ENCODE measurements at regions not wholly inside any gene's neighbourhood (a gene's known extent, or its start where the extent isn't known, plus 50 kb on each side); places are given as distances from the start of the nearest gene placed in this dataset.

DNA sequence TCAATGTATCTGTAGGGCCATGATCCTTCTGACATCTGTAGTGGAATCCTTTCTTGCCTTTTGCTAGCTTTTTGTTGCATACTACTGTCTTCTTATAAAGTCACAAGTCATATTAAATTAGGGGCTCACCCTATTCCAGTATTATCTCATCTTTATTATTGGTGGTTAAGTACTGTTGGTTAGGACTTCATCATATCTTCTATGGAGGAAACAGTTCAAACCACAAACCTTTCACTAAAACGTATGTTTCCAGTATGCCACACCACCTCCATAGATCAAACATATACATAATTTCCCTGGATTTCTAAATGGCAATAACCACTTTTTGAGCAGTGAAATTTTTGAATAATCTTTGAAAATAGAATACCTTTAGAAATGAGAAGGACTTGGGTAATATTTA is 62.8 kb upstream of the PCDH9 start:
- H3K4me3 ChIP-seq (ENCODE audit: low read length) = no peak overlapping the region
- H3K9me2 ChIP-seq (replicated peaks; ENCODE audit: insufficient read depth, low read length) = no peaks in the 10 kb centered on the region
- no peak overlapping the region for H2AFZ ChIP-seq (ENCODE audit: low read length)
- no peaks in the 10 kb centered on the region for H3K9me3 ChIP-seq (replicated peaks; ENCODE audit: insufficient read depth, low read length)
- no peaks in the 10 kb centered on the region for H3F3A ChIP-seq (ENCODE audit: insufficient read depth, low read length)
- H3K4me2 ChIP-seq (ENCODE audit: low read depth, low read length) = no peak overlapping the region
- H4K20me1 ChIP-seq (ENCODE audit: insufficient read depth, low read length) = no peaks in the 10 kb centered on the region
- no peaks in the 10 kb centered on the region for H3K4me1 ChIP-seq (ENCODE audit: low read length)
- H3K9ac ChIP-seq (ENCODE audit: low read length) = no peak overlapping the region
- no peaks in the 10 kb centered on the region for H3K36me3 ChIP-seq (replicated peaks; ENCODE audit: insufficient read depth, low read length)
- H3K79me2 ChIP-seq (ENCODE audit: low read length) = no peaks in the 10 kb centered on the region
- no peak for DNase-seq
- TF ChIP-seq, protein P1, sequence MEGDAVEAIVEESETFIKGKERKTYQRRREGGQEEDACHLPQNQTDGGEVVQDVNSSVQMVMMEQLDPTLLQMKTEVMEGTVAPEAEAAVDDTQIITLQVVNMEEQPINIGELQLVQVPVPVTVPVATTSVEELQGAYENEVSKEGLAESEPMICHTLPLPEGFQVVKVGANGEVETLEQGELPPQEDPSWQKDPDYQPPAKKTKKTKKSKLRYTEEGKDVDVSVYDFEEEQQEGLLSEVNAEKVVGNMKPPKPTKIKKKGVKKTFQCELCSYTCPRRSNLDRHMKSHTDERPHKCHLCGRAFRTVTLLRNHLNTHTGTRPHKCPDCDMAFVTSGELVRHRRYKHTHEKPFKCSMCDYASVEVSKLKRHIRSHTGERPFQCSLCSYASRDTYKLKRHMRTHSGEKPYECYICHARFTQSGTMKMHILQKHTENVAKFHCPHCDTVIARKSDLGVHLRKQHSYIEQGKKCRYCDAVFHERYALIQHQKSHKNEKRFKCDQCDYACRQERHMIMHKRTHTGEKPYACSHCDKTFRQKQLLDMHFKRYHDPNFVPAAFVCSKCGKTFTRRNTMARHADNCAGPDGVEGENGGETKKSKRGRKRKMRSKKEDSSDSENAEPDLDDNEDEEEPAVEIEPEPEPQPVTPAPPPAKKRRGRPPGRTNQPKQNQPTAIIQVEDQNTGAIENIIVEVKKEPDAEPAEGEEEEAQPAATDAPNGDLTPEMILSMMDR (IDR thresholded peaks at IDR 0.05; ENCODE audit: low read length) = no peak
- TF ChIP-seq EZH2 (optimal IDR thresholded peaks at IDR 0.05; ENCODE audit: low read depth, low read length) (no peak), EZH2phosphoT487 (IDR thresholded peaks at IDR 0.05; ENCODE audit: low read length) (no peak)
- H3K27me3 ChIP-seq (replicated peaks; ENCODE audit: insufficient read depth, low read length) = no peaks in the 10 kb centered on the region
- H3K27ac ChIP-seq (ENCODE audit: low read length) = no peak overlapping the region

DNA sequence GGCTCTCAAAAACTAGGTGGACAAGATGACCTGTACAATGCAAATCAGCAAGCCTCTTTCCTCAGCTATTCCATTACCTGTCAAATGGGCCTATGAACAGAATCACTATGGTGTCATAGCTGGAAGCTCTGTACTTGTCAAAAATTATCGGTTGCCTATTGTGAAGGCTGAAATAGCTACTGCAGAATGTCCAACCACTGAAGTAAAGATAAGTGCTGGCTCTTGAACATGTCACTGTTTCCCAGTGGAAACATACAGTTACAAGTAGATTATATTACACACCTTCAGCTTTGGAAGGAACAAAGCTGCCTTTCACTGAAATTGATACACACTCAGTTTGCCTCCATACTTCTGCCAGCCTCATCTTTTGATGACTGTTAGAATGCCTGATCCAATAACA is 55.5 kb upstream of the PCDH9 start:
- no peaks in the 10 kb centered on the region for H3K36me3 ChIP-seq (replicated peaks; ENCODE audit: insufficient read depth, low read length)
- no peak for DNase-seq
- H3K79me2 ChIP-seq (ENCODE audit: low read length) = no peaks in the 10 kb centered on the region
- H4K20me1 ChIP-seq (ENCODE audit: insufficient read depth, low read length) = no peaks in the 10 kb centered on the region
- H3K27me3 ChIP-seq (replicated peaks; ENCODE audit: insufficient read depth, low read length) = no peaks in the 10 kb centered on the region
- no peak overlapping the region for H3K4me3 ChIP-seq (ENCODE audit: low read length)
- no peak overlapping the region for H3K9ac ChIP-seq (ENCODE audit: low read length)
- no peak overlapping the region for H3K27ac ChIP-seq (ENCODE audit: low read length)
- H3F3A ChIP-seq (ENCODE audit: insufficient read depth, low read length) = no peaks in the 10 kb centered on the region
- no peaks in the 10 kb centered on the region for H3K4me1 ChIP-seq (ENCODE audit: low read length)
- no peaks in the 10 kb centered on the region for H3K9me3 ChIP-seq (replicated peaks; ENCODE audit: insufficient read depth, low read length)
- H3K9me2 ChIP-seq (replicated peaks; ENCODE audit: insufficient read depth, low read length) = no peaks in the 10 kb centered on the region
- no peak for TF ChIP-seq EZH2 (optimal IDR thresholded peaks at IDR 0.05; ENCODE audit: low read depth, low read length)
- TF ChIP-seq, protein P1 (IDR thresholded peaks at IDR 0.05; ENCODE audit: low read length) = no peak
- no peak for TF ChIP-seq EZH2phosphoT487 (IDR thresholded peaks at IDR 0.05; ENCODE audit: low read length)
- no peak overlapping the region for H3K4me2 ChIP-seq (ENCODE audit: low read depth, low read length)
- H2AFZ ChIP-seq (ENCODE audit: low read length) = no peak overlapping the region

DNA sequence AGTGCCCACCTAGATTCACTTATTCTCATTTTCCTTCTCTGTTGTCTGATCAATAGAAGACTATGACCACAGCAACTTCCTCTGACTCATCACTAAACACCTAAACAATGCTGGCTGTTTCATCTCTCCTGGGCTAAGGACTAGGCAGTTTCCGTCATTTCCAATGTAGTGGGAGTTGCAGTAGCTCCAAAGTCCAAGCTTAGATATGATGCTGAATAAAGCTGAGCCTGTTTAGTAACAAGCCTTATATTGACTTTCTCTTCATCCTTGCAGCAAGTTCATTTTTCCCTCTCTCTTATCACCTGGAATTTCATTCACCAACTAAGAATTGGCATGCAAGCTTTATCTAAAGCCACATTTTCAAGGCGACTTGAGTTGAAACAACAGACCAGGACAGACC is 53.5 kb upstream of the PCDH9 start:
- H3K4me2 ChIP-seq (ENCODE audit: low read depth, low read length) = no peak overlapping the region
- H2AFZ ChIP-seq (ENCODE audit: low read length) = no peak overlapping the region
- no peak overlapping the region for H3K4me3 ChIP-seq (ENCODE audit: low read length)
- H3F3A ChIP-seq (ENCODE audit: insufficient read depth, low read length) = no peaks in the 10 kb centered on the region
- no peaks in the 10 kb centered on the region for H3K9me3 ChIP-seq (replicated peaks; ENCODE audit: insufficient read depth, low read length)
- no peak overlapping the region for H3K9ac ChIP-seq (ENCODE audit: low read length)
- H3K9me2 ChIP-seq (replicated peaks; ENCODE audit: insufficient read depth, low read length) = no peaks in the 10 kb centered on the region
- no peak overlapping the region for H3K27ac ChIP-seq (ENCODE audit: low read length)
- DNase-seq = no peak
- no peaks in the 10 kb centered on the region for H4K20me1 ChIP-seq (ENCODE audit: insufficient read depth, low read length)
- TF ChIP-seq, protein P1 (IDR thresholded peaks at IDR 0.05; ENCODE audit: low read length) = no peak
- TF ChIP-seq EZH2phosphoT487 (IDR thresholded peaks at IDR 0.05; ENCODE audit: low read length) (no peak), EZH2 (optimal IDR thresholded peaks at IDR 0.05; ENCODE audit: low read depth, low read length) (no peak)
- no peaks in the 10 kb centered on the region for H3K4me1 ChIP-seq (ENCODE audit: low read length)
- H3K36me3 ChIP-seq (replicated peaks; ENCODE audit: insufficient read depth, low read length) = no peaks in the 10 kb centered on the region
- H3K27me3 ChIP-seq (replicated peaks; ENCODE audit: insufficient read depth, low read length) = no peaks in the 10 kb centered on the region
- H3K79me2 ChIP-seq (ENCODE audit: low read length) = no peaks in the 10 kb centered on the region
